Gastroesophageal sphincter (tissue), 4 donors: ENCODE measurements at regions not wholly inside any gene's neighbourhood (a gene's known extent, or its start where the extent isn't known, plus 50 kb on each side); places are given as distances from the start of the nearest gene placed in this dataset.

Source experiments
- ATAC-seq: fragments of 150-250 bp; one replicate; pipeline ENCODE4 v1.9.1; 2016; ENCODE audit warnings: mild to moderate bottlenecking, moderate library complexity
- H3K27ac ChIP-seq, 4 donors: fragments of 200-600 bp; sonication (generic) in 3 of 4; 1 replicate in 3 of 4; 2 replicates in 1 of 4; pipeline ENCODE4 v1.5.1; 2016 to 2019
- H3K27me3 ChIP-seq: fragments of 200-600 bp; sonication (generic); one replicate; pipeline ENCODE4 v1.5.1; 2019
- H3K36me3 ChIP-seq, 2 donors: fragments of 200-600 bp; sonication (generic); one replicate each; pipeline ENCODE4 v1.5.1; 2019; ENCODE audit warnings: control low read depth in 1 of 2
- H3K4me1 ChIP-seq, 3 donors: fragments of 200-600 bp; sonication (generic); 1 replicate in 2 of 3; 2 replicates in 1 of 3; pipeline ENCODE4 v1.5.1; 2016 to 2019; ENCODE audit warnings: control low read depth in 2 of 3
- H3K4me3 ChIP-seq, 2 donors: fragments of 200-600 bp; sonication (generic); one replicate each; pipeline ENCODE4 v1.5.1; 2019; ENCODE audit warnings: mild to moderate bottlenecking in 1 of 2, moderate library complexity in 1 of 2
- H3K9me3 ChIP-seq, 3 donors: fragments of 200-600 bp; sonication (generic); one replicate each; pipeline ENCODE4 v1.5.1; 2017 to 2019; ENCODE audit warnings: control low read depth in 2 of 3
- EP300 ChIP-seq: sonication (generic); formaldehyde crosslinking; IDR thresholded peaks from one replicate; pipeline ENCODE4 v1.6.1; 2017; ENCODE audit warnings: antibody characterized with exemption, mild to moderate bottlenecking
- POLR2A ChIP-seq, 2 donors: fragments of 450-650 bp; IDR thresholded peaks; one replicate each; pipeline ENCODE4 v1.6.1; 2017; ENCODE audit warnings: antibody characterized with exemption in 2 of 2, mild to moderate bottlenecking in 2 of 2, moderate library complexity in 1 of 2
- POLR2AphosphoS5 ChIP-seq: sonication (generic); formaldehyde crosslinking; IDR thresholded peaks from one replicate; pipeline ENCODE4 v1.6.1; 2017; ENCODE audit warnings: antibody characterized with exemption
- WGBS, 2 donors: methylation state at CpG; one replicate each; pipeline ENCODE4 v1.1.5; 2018; ENCODE audit warnings: low coverage in 1 of 2; 5-methylcytosine and 5-hydroxymethylcytosine counted together
- TF ChIP-seq, protein P1 (sequence below), 4 experiments: fragments of 200-600 bp in 2 of 4; fragments of 450-650 bp in 2 of 4; sonication (generic) in 1 of 4; IDR thresholded peaks; one replicate each; pipeline ENCODE4 v1.5.1; 2017 to 2019; ENCODE audit warnings: antibody characterized with exemption in 4 of 4, mild to moderate bottlenecking in 2 of 4, moderate library complexity in 2 of 4

DNA sequence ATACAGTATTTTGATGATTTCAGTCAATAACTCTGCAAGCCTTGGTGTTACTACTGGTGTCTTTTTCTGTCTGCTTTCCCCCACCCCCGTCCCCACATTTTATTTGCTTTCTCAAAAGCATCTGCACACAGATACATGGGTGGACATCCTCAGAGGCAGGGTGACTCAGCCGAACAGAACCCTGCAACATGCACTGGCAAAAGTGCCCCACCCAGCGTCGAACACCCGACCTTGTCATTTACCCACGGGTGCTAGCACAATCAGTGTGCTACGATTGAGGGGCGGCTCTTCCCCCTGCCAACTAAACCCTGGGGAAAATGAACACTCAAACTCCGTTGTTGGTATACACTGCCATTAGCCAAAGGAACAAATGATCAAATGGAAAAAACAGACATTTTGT lies 115.9 kb upstream of the NAA20 start:
- Histone ChIP-seq H3K4me1 (peaks cover 0 to 32% (median 0%) of the 10 kb centered on the region in 3 donors), H3K36me3 (peaks cover 0 to 22% of the 10 kb centered on the region in 2 donors), H3K27me3 (no peaks in the 10 kb centered on the region), H3K27ac (peak overlapping the region in 1 of 4 donors; percentile 30), H3K9me3 (no peaks in the 10 kb centered on the region), H3K4me3 (no peak overlapping the region)
- ATAC-seq: no peak
- no peak for TF ChIP-seq POLR2A (IDR thresholded peaks at IDR 0.05)
- no peak for TF ChIP-seq EP300
- TF ChIP-seq, protein P1, sequence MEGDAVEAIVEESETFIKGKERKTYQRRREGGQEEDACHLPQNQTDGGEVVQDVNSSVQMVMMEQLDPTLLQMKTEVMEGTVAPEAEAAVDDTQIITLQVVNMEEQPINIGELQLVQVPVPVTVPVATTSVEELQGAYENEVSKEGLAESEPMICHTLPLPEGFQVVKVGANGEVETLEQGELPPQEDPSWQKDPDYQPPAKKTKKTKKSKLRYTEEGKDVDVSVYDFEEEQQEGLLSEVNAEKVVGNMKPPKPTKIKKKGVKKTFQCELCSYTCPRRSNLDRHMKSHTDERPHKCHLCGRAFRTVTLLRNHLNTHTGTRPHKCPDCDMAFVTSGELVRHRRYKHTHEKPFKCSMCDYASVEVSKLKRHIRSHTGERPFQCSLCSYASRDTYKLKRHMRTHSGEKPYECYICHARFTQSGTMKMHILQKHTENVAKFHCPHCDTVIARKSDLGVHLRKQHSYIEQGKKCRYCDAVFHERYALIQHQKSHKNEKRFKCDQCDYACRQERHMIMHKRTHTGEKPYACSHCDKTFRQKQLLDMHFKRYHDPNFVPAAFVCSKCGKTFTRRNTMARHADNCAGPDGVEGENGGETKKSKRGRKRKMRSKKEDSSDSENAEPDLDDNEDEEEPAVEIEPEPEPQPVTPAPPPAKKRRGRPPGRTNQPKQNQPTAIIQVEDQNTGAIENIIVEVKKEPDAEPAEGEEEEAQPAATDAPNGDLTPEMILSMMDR (IDR thresholded peaks at IDR 0.05): no peak
- no peak for TF ChIP-seq POLR2AphosphoS5
- WGBS, 2 donors: 65 to 76% methylated on average over 9 of the region's 9 CpGs

DNA sequence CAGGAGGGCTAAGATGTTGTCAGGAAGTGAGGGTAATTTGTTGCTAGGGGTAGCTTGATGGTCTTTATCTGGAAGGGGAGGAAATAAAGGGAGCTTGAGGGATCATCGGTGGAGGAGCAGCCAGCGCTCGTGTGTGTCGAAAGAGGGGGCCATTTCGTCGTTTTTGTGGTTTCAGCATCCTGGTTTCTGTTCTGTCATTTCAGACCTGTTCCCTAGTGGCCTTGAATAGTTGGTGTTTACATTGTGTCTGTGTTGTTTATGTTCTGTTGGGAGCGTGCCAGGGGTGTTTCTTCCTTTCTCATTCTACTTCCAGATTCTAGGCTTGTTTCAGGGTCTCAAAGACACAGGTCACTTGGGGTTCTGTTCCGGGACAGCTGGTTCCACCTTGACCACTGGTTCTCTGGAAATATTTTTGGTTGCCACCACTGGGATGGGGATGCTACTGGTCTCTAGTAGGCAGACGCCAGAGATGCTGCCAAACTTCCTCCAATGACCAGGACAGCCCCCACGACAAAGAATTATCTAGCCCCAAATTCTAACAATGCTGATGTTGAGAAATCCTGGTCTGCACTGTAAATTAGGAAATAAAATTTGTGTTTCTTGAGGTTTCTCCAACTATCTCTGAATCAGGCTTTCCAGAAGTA lies 113.9 kb upstream of the NAA20 start:
- TF ChIP-seq, protein P1 (IDR thresholded peaks at IDR 0.05): peak in 2 of 4 experiments; percentile 23 to 47
- no peak for TF ChIP-seq POLR2AphosphoS5
- H3K9me3 ChIP-seq: no peaks in the 10 kb centered on the region
- no peak for ATAC-seq
- WGBS, 2 donors: 22 to 37% methylated on average over 8 to 9 of the region's 10 CpGs
- H3K27me3 ChIP-seq: no peaks in the 10 kb centered on the region
- H3K27ac ChIP-seq: peak overlapping the region in 3 of 4 donors; percentile 2 to 26 (median 20)
- H3K36me3 ChIP-seq: peaks cover 0 to 8% of the 10 kb centered on the region in 2 donors
- H3K4me1 ChIP-seq: peaks cover 0 to 20% (median 0%) of the 10 kb centered on the region in 3 donors
- no peak overlapping the region for H3K4me3 ChIP-seq

DNA sequence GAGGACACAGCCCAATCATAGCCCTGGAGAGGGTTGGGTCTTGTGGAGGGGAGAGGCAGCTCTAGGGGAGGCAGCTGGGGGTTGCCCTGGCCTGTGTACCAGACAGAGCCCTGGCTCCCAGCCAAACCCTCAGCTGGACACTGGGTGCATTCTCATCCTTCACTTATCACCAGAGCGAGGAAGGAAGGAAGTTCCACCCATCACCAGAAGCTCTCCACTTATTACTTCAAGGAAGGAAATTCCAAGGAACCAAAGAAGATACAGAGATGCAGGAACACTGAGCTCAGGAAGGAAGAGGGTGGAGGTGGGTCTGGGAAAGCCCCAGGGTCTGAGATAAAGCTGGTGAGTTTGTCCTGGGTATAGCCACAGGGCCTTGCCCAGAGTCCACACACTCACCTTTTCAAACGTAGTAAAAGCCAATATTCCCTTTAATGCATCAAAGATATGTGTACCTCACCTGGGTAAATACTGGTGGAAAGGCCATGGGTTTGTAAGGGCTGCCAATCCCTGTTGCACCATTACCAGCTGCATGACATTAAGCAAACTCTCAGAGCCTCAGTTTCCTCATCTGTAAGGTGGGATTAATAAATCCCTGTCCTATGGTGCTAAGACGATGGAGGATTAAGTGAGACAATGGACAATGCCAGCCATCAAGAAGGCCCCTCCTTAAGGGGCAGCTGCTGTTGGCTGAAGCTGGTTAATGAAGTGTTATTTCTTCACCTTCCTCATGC lies 109.7 kb upstream of the NAA20 start:
- WGBS, 2 donors: 79 to 92% methylated on average over 2 of the region's 3 CpGs
- H3K36me3 ChIP-seq: no peaks in the 10 kb centered on the region
- H3K27me3 ChIP-seq: no peaks in the 10 kb centered on the region
- TF ChIP-seq EP300 (no peak), POLR2AphosphoS5 (no peak)
- no peaks in the 10 kb centered on the region for H3K9me3 ChIP-seq
- H3K4me3 ChIP-seq: no peak overlapping the region
- H3K4me1 ChIP-seq: peaks cover 0 to 31% (median 0%) of the 10 kb centered on the region in 3 donors
- no peak for ATAC-seq
- H3K27ac ChIP-seq: peak overlapping the region in 1 of 4 donors; percentile 37

DNA sequence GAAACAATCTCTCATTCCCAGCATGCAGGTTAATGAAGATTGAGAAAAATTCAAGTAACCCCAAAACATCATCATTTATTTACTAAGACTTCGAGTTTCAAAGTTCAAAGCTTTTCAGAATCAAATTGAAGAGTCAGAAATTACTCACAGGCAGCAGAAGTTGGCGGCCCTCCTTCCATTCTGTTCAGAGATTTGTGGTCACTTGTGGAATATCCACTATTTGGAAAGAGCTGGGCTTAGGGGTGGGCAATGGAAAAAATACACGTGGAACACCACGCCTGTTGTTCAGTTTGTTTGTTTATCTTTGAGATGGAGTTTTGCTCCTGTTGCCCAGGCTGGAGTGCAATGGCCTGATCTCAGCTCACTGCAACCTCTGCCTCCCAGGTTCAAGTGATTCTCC lies 108.6 kb upstream of the NAA20 start:
- Histone ChIP-seq H3K27me3 (no peaks in the 10 kb centered on the region), H3K4me1 (peaks cover 0 to 20% (median 0%) of the 10 kb centered on the region in 3 donors), H3K27ac (peak overlapping the region in 2 of 4 donors; percentile 38 to 70), H3K9me3 (no peaks in the 10 kb centered on the region), H3K4me3 (no peak overlapping the region), H3K36me3 (no peaks in the 10 kb centered on the region)
- WGBS, 2 donors: 78 to 87% methylated on average over 3 to 4 of the region's 4 CpGs
- TF ChIP-seq, protein P1 (IDR thresholded peaks at IDR 0.05): no peak
- TF ChIP-seq POLR2A (IDR thresholded peaks at IDR 0.05) (no peak), POLR2AphosphoS5 (no peak), EP300 (no peak)
- ATAC-seq: no peak

DNA sequence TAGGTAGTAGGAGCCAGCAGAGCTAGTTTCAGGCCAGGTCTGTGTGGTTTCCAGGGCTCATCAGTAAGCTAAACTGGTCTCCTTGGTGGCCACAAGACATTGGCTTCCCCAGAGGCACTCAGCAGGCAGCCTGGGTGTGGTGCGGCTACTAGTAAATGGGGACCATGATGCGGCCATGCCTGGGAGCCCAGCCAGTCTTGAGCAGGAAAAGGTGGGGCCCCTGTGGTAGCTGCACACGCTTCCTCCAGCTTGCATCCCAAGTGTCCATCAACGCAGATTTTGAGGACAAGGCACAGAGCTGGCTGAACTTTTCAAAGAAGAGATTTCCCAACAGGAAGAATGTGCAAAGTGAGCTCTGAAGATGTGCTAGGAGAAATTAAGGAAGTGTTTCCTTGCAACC lies 107.4 kb upstream of the NAA20 start:
- peak; percentile 82 for ATAC-seq
- TF ChIP-seq POLR2AphosphoS5 (peak; percentile 20), EP300 (no peak)
- H3K4me3 ChIP-seq: no peak overlapping the region
- H3K4me1 ChIP-seq: peaks cover 0 to 24% (median 0%) of the 10 kb centered on the region in 3 donors
- H3K36me3 ChIP-seq: no peaks in the 10 kb centered on the region
- 55 to 75% methylated on average over 2 of the region's 4 CpGs for WGBS, 2 donors
- H3K27me3 ChIP-seq: no peaks in the 10 kb centered on the region
- H3K9me3 ChIP-seq: no peaks in the 10 kb centered on the region
- H3K27ac ChIP-seq: peak overlapping the region in 3 of 4 donors; percentile 38 to 70 (median 51)
